B cell (primary cell): ENCODE measurements at regions not wholly inside any gene's neighbourhood (a gene's known extent, or its start where the extent isn't known, plus 50 kb on each side); places are given as distances from the start of the nearest gene placed in this dataset.

Experiments
- CTCF ChIP-seq: fragments of 200-600 bp; IDR thresholded peaks from one replicate; pipeline ENCODE4 v1.8.0; 2022; ENCODE audit warnings: antibody characterized with exemption, mild to moderate bottlenecking
- EZH2 ChIP-seq: IDR thresholded peaks from 2 replicates; pipeline ENCODE4 v1.6.1; 2012; ENCODE audit warnings: borderline replicate concordance, low read depth, mild to moderate bottlenecking, moderate library complexity, low read length; ENCODE audit not compliant: insufficient read depth, poor library complexity, severe bottlenecking

- TF ChIP-seq CTCF (no peak), EZH2 (no peak)
These were observed 155.4 kb upstream of the PDGFD start for GRCh38 chr11:104319396-104319795.
